ENCODE measurements at regions not wholly inside any gene's neighbourhood (a gene's known extent, or its start where the extent isn't known, plus 50 kb on each side); places are given as distances from the start of the nearest gene placed in this dataset.

- TF ChIP-seq NFRKB (IDR thresholded peaks at IDR 0.05) (no peak), CTBP1 (IDR thresholded peaks at IDR 0.05; ENCODE audit: borderline replicate concordance) (no peak), SUZ12 (IDR thresholded peaks at IDR 0.05) (no peak), BHLHE40 (IDR thresholded peaks at IDR 0.05; ENCODE audit: borderline replicate concordance) (no peak), LEF1 (IDR thresholded peaks at IDR 0.05; ENCODE audit: borderline replicate concordance) (no peak), SP1 (IDR thresholded peaks at IDR 0.05) (no peak), ARNT (IDR thresholded peaks at IDR 0.05) (no peak), TARDBP (IDR thresholded peaks at IDR 0.05) (no peak)
These were observed 188.2 kb upstream of the CTBP2 start for GRCh38 chr10:125348536-125348935.
